H1 (cell line): ENCODE measurements at regions not wholly inside any gene's neighbourhood (a gene's known extent, or its start where the extent isn't known, plus 50 kb on each side); places are given as distances from the start of the nearest gene placed in this dataset.

Experiments used
- CTCF ChIA-PET: fragments of 300-600 bp; sonication (Branson Sonifier 250); formaldehyde crosslinking; loops from one replicate; lab custom pipeline; 2021; ENCODE audit not compliant: partially characterized antibody; lab: Charles Lee
- POLR2A ChIA-PET: fragments of 300-600 bp; sonication (Branson Sonifier 250); formaldehyde crosslinking; loops from one replicate; lab custom pipeline; 2021; ENCODE audit warnings: inconsistent platforms; ENCODE audit not compliant: partially characterized antibody; lab: Charles Lee
- DNase-seq, 2 experiments: peaks; one replicate each; pipeline versions ENCODE4 v3.0.0 to v3.0.0-alpha.2; 2010 to 2022; ENCODE audit warnings: low spot score in 2 of 2, low read depth in 1 of 2, mixed read lengths in 1 of 2
- FAIRE-seq: peaks from 2 replicates; lab custom pipeline; 2011; peaks lifted over from hg19 to GRCh38; lab: Jason Lieb, UNC
- H2AFZ ChIP-seq: 2 replicates; pipeline ENCODE4 v1.8.1; 2012; ENCODE audit warnings: low read length, inconsistent platforms
- H2AK5ac ChIP-seq: 2 replicates; pipeline ENCODE4 v1.6.1; 2013; ENCODE audit warnings: low read depth, low read length
- H2BK120ac ChIP-seq: replicated peaks from 2 replicates; pipeline ENCODE3; 2013; ENCODE audit warnings: low read depth, low read length, inconsistent platforms
- H2BK12ac ChIP-seq: 2 replicates; pipeline ENCODE4 v1.6.1; 2013; ENCODE audit warnings: low read depth, low read length
- H2BK15ac ChIP-seq: 2 replicates; pipeline ENCODE4 v1.6.1; 2013; ENCODE audit warnings: low read length
- H2BK20ac ChIP-seq: 2 replicates; pipeline ENCODE4 v1.6.1; 2013; ENCODE audit warnings: low read length
- H2BK5ac ChIP-seq: 2 replicates; pipeline ENCODE4 v1.6.1; 2013; ENCODE audit warnings: low read depth, low read length
- H3K14ac ChIP-seq: 2 replicates; pipeline ENCODE4 v1.6.1; 2013; ENCODE audit warnings: inconsistent platforms; ENCODE audit not compliant: insufficient read length
- H3K18ac ChIP-seq: 2 replicates; pipeline ENCODE4 v1.6.1; 2013; ENCODE audit warnings: low read length; ENCODE audit errors: extremely low read depth
- H3K23ac ChIP-seq: 2 replicates; pipeline ENCODE4 v1.6.1; 2013; ENCODE audit warnings: inconsistent platforms; ENCODE audit not compliant: insufficient read length
- H3K23me2 ChIP-seq: 2 replicates; pipeline ENCODE4 v1.6.1; 2013; ENCODE audit warnings: low read depth, low read length
- H3K27ac ChIP-seq: 2 replicates; pipeline ENCODE4 v1.6.1; 2011; ENCODE audit warnings: low read depth, low read length, inconsistent platforms
- H3K27me3 ChIP-seq, 4 experiments: replicated peaks in 1 of 4; 1 replicate in 1 of 4; 2 replicates in 3 of 4; pipeline versions ENCODE4 v1.6.1 to v1.8.1; 2011 to 2013; ENCODE audit warnings: low read length in 3 of 4, mild to moderate bottlenecking in 3 of 4, inconsistent platforms in 2 of 4, mixed read lengths in 2 of 4, moderate library complexity in 1 of 4; ENCODE audit not compliant: control insufficient read depth in 3 of 4, insufficient read depth in 3 of 4; ENCODE audit errors: extremely low read depth in 1 of 4
- H3K36me3 ChIP-seq, 4 experiments: 2 replicates each; pipeline versions ENCODE4 v1.6.1 to v1.8.1; 2011 to 2013; ENCODE audit warnings: mild to moderate bottlenecking in 4 of 4, low read length in 3 of 4, moderate library complexity in 2 of 4, control low read depth in 1 of 4, inconsistent platforms in 1 of 4; ENCODE audit not compliant: insufficient read depth in 4 of 4, control insufficient read depth in 2 of 4
- H3K4ac ChIP-seq: replicated peaks from 2 replicates; pipeline ENCODE3; 2013; ENCODE audit warnings: low read length, low read depth, mixed read lengths, inconsistent platforms; ENCODE audit not compliant: insufficient read length
- H3K4me1 ChIP-seq, 4 experiments: replicated peaks in 1 of 4; 1 replicate in 1 of 4; 2 replicates in 3 of 4; pipeline versions ENCODE4 v1.6.1 to v1.8.1; 2011 to 2013; ENCODE audit warnings: low read length in 3 of 4, inconsistent platforms in 2 of 4, mixed read lengths in 1 of 4; ENCODE audit not compliant: insufficient read depth in 4 of 4, control insufficient read depth in 3 of 4
- H3K4me2 ChIP-seq, 2 experiments: 2 replicates each; pipeline versions ENCODE4 v1.6.1 to v1.8.1; 2011 to 2013; ENCODE audit warnings: low read depth in 2 of 2, low read length in 2 of 2, control low read depth in 1 of 2, inconsistent platforms in 1 of 2, mild to moderate bottlenecking in 1 of 2; ENCODE audit not compliant: insufficient read depth in 1 of 2
- H3K4me3 ChIP-seq, 4 experiments: fragments of 200-600, 300-600 bp in 1 of 4; sonication (generic), shearing (Covaris generic), sonication (Bioruptor Twin) in 1 of 4; 2 replicates each; pipeline versions ENCODE4 v1.5.1 to v1.8.1; 2011 to 2016; ENCODE audit warnings: low read length in 4 of 4, low read depth in 3 of 4, control low read depth in 2 of 4, inconsistent platforms in 2 of 4, mild to moderate bottlenecking in 2 of 4, mixed read lengths in 1 of 4, moderate library complexity in 1 of 4; ENCODE audit not compliant: insufficient read depth in 2 of 4; ENCODE audit errors: extremely low read depth in 1 of 4
- H3K56ac ChIP-seq: replicated peaks from 2 replicates; pipeline ENCODE3; 2013; ENCODE audit warnings: low read depth, mild to moderate bottlenecking, mixed read lengths, low read length, inconsistent platforms; ENCODE audit not compliant: insufficient read length
- H3K79me1 ChIP-seq: 2 replicates; pipeline ENCODE4 v1.6.1; 2013; ENCODE audit warnings: low read depth, low read length, control low read depth
- H3K79me2 ChIP-seq, 2 experiments: 2 replicates each; pipeline versions ENCODE4 v1.6.1 to v1.8.1; 2012 to 2013; ENCODE audit warnings: low read length in 2 of 2, mild to moderate bottlenecking in 2 of 2, inconsistent platforms in 1 of 2; ENCODE audit not compliant: insufficient read depth in 2 of 2, control insufficient read depth in 1 of 2
- H3K9ac ChIP-seq, 4 experiments: replicated peaks in 1 of 4; 1 replicate in 1 of 4; 2 replicates in 3 of 4; pipeline versions ENCODE4 v1.6.1 to v1.8.1; 2011 to 2013; ENCODE audit warnings: low read depth in 3 of 4, low read length in 3 of 4, control low read depth in 2 of 4, mild to moderate bottlenecking in 2 of 4, moderate library complexity in 2 of 4, inconsistent platforms in 1 of 4; ENCODE audit errors: extremely low read depth in 1 of 4
- H3K9me3 ChIP-seq, 2 experiments: 2 replicates each; pipeline versions ENCODE4 v1.6.1 to v1.8.1; 2012 to 2013; ENCODE audit warnings: mild to moderate bottlenecking in 2 of 2, moderate library complexity in 2 of 2, control low read depth in 1 of 2, inconsistent platforms in 1 of 2, low read depth in 1 of 2, low read length in 1 of 2, mixed read lengths in 1 of 2; ENCODE audit not compliant: insufficient read depth in 2 of 2
- H4K20me1 ChIP-seq, 2 experiments: replicated peaks in 1 of 2; 2 replicates each; pipeline versions ENCODE3 to v1.8.1; 2011 to 2013; ENCODE audit warnings: inconsistent platforms in 2 of 2, low read length in 2 of 2, mild to moderate bottlenecking in 1 of 2; ENCODE audit not compliant: insufficient read depth in 2 of 2, control insufficient read depth in 1 of 2
- H4K5ac ChIP-seq: 2 replicates; pipeline ENCODE4 v1.6.1; 2013; ENCODE audit warnings: low read length, low read depth, mixed read lengths, inconsistent platforms; ENCODE audit not compliant: insufficient read length
- H4K8ac ChIP-seq: 2 replicates; pipeline ENCODE4 v1.8.0; 2013; ENCODE audit warnings: mild to moderate bottlenecking, moderate library complexity, low read length, inconsistent platforms; ENCODE audit not compliant: insufficient read depth; ENCODE audit errors: extremely low read depth
- H4K91ac ChIP-seq: replicated peaks from 2 replicates; pipeline ENCODE3; 2013; ENCODE audit warnings: low read length, mixed read lengths, inconsistent platforms; ENCODE audit not compliant: insufficient read length
- HDAC6 ChIP-seq: IDR thresholded peaks from one replicate; pipeline ENCODE4 v1.7.1; 2012; ENCODE audit warnings: low read depth, mild to moderate bottlenecking, inconsistent platforms, low read length, moderate library complexity
- KDM5A ChIP-seq: fragments of 200-600 bp; IDR thresholded peaks from 2 replicates; pipeline ENCODE4 v1.7.1; 2012; ENCODE audit warnings: mild to moderate bottlenecking, low read length, inconsistent platforms, mixed read lengths
- RFX5 ChIP-seq: IDR thresholded peaks from 2 replicates; pipeline ENCODE4 v1.6.1; 2011; ENCODE audit warnings: low read depth, low read length, improper control_type of control experiment, borderline replicate concordance
- RNF2 ChIP-seq: fragments of 200-900, 300-1000 bp; sonication (generic); IDR thresholded peaks from 2 replicates; pipeline ENCODE4 v1.7.1; 2016; ENCODE audit warnings: borderline replicate concordance, low read depth, mild to moderate bottlenecking, antibody characterized with exemption, low read length; ENCODE audit not compliant: poor library complexity, severe bottlenecking; ENCODE audit errors: missing control alignments
- SIN3A ChIP-seq, 2 experiments: IDR thresholded peaks in 1 of 2; conservative IDR thresholded peaks in 1 of 2; 2 replicates each; pipeline ENCODE4 v1.6.1; 2011 to 2012; ENCODE audit warnings: low read length in 2 of 2, improper control_type of control experiment in 1 of 2, low read depth in 1 of 2, mild to moderate bottlenecking in 1 of 2
- SIX5 ChIP-seq: IDR thresholded peaks from 2 replicates; pipeline ENCODE4 v1.6.1; 2011; ENCODE audit warnings: mild to moderate bottlenecking, low read depth, low read length
- TAF7 ChIP-seq: optimal IDR thresholded peaks from 2 replicates; pipeline ENCODE3; 2011; ENCODE audit warnings: low read depth, mild to moderate bottlenecking, inconsistent platforms, low read length, moderate library complexity, borderline replicate concordance
- ZNF274 ChIP-seq: IDR thresholded peaks from 2 replicates; pipeline ENCODE4 v1.7.0; 2012; ENCODE audit warnings: low read length, borderline replicate concordance; ENCODE audit errors: extremely low read depth
- WGBS, 2 experiments: shearing (Covaris generic) in 1 of 2; methylation state at CpG; one replicate each; pipeline versions ENCODE4 v1.1.6 to v1.1.7; 2013 to 2015; ENCODE audit warnings: low lambda C conversion rate in 2 of 2, mixed read lengths in 2 of 2, inconsistent platforms in 1 of 2, low coverage in 1 of 2, missing lambda C conversion rate in 1 of 2; ENCODE audit not compliant: insufficient replicate concordance in 2 of 2, insufficient coverage in 1 of 2, insufficient read length in 1 of 2; ENCODE audit errors: extremely low coverage in 1 of 2, missing lambda C conversion rate in 1 of 2; 5-methylcytosine and 5-hydroxymethylcytosine counted together

GRCh38 chr3:159559771-159560170 is 428.9 kb upstream of the IL12A start:
- H3K14ac ChIP-seq, result no peak overlapping the region
- H3K36me3 ChIP-seq, result no peaks in the 10 kb centered on the region
- H3K56ac ChIP-seq, result no peak overlapping the region
- no peaks in the 10 kb centered on the region for H4K20me1 ChIP-seq
- no peak overlapping the region for H2BK120ac ChIP-seq
- H3K9ac ChIP-seq, result no peak overlapping the region
- ChIA-PET POLR2A (no interaction called here), CTCF (interaction anchor here (0.7 to 2.4 kb wide), 3 partner anchors 61 to 245 kb away, joined by 3 to 10 read pairs (median 4); no protein-coding TSS in a partner anchor)
- H2BK20ac ChIP-seq, result no peak overlapping the region
- H3K23me2 ChIP-seq, result no peaks in the 10 kb centered on the region
- no peak overlapping the region for H4K8ac ChIP-seq
- H2BK12ac ChIP-seq, result no peak overlapping the region
- H3K27ac ChIP-seq, result no peak overlapping the region
- H3K79me1 ChIP-seq, result no peaks in the 10 kb centered on the region
- H3K4me1 ChIP-seq, result peaks cover 0 to 15% (median 3%) of the 10 kb centered on the region in 4 experiments; a peak in 5 of 7 replicates
- no peak overlapping the region for H2AK5ac ChIP-seq
- peak overlapping the region; percentile 13 to 62; a peak in 2 of 4 replicates for H3K4me2 ChIP-seq
- no peak overlapping the region for H3K18ac ChIP-seq
- peak overlapping the region in 1 of 4 experiments; percentile 42; a peak in 1 of 8 replicates for H3K4me3 ChIP-seq
- H3K23ac ChIP-seq, result no peak overlapping the region
- H2BK15ac ChIP-seq, result no peak overlapping the region
- no peak overlapping the region for H3K4ac ChIP-seq
- H2AFZ ChIP-seq, result no peak overlapping the region
- peaks cover 1 to 11% (median 7%) of the 10 kb centered on the region in 4 experiments; a peak in 4 of 7 replicates for H3K27me3 ChIP-seq
- FAIRE-seq, result no peak
- H3K9me3 ChIP-seq, result no peaks in the 10 kb centered on the region
- TF ChIP-seq TAF7, result no peak
- TF ChIP-seq ZNF274, result no peak
- TF ChIP-seq HDAC6, result no peak
- TF ChIP-seq RNF2, result no peak
- no peak for TF ChIP-seq SIN3A (conservative IDR thresholded peaks at IDR 0.05 in 1 of 2, IDR thresholded peaks at IDR 0.05 in 1 of 2; ENCODE audit: low read depth in 1 of 2, low read length in 2 of 2)
- TF ChIP-seq RFX5, result no peak
- TF ChIP-seq SIX5, result no peak
- no peak for TF ChIP-seq KDM5A
- TF ChIP-seq, all 59 proteins: peak for 0
- H2BK5ac ChIP-seq, result no peak overlapping the region
- no peak overlapping the region for H4K5ac ChIP-seq
- 80% methylated on average over 1 of the region's 1 CpG; no CpG with 5 or more reads in 1 of the 2 experiments for WGBS, 2 experiments
- no peaks in the 10 kb centered on the region for H3K79me2 ChIP-seq
- no peak overlapping the region for H4K91ac ChIP-seq
- DNase-seq, result no peak
